Epidermal melanocyte (primary cell): ENCODE measurements at regions not wholly inside any gene's neighbourhood (a gene's known extent, or its start where the extent isn't known, plus 50 kb on each side); places are given as distances from the start of the nearest gene placed in this dataset.

ENCODE experiments used
- DNase-seq: peaks from one replicate; pipeline ENCODE4 v3.0.0; 2011; ENCODE audit warnings: low spot score; ENCODE audit not compliant: insufficient read length

DNA sequence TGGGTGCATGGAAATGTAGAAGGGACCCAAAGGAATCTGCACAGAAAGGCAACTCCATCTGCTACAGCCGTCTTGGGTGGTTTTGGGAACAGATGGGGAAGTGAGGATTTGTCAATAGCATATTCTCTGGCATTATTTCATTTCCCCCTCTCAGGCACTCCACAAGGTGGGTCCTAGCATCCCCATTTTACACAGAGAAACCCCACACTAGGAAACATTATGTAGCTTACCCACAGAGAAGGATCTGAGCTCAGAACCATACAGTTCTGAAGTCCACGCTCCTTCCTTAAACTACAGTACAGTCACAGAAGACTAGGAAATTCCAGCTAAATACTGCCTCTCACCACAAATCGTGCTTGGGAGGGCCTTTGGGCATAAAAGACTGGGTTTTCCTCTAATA, 61.2 kb upstream of the CTNNB1 start:
- DNase-seq = no peak

DNA sequence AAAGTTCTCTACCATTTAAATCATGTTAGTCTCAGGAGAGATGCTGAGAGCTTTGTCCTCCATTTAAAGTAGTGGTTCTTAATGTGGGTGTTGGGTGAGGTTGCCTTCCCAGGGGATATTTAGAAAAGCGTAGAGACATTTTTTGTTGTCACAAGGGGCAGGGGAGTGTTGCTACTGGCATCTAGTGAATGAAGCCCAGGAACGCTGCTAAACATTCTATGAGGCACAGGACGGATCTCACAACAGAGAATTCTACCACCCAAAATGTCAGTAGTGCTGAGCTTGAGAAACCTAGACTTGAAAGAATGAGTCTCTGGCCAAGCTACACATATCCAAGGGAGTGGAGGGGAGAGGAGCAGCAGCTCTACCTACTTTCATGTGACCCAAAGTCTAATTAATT, 60.7 kb upstream of the CTNNB1 start:
- no peak for DNase-seq

DNA sequence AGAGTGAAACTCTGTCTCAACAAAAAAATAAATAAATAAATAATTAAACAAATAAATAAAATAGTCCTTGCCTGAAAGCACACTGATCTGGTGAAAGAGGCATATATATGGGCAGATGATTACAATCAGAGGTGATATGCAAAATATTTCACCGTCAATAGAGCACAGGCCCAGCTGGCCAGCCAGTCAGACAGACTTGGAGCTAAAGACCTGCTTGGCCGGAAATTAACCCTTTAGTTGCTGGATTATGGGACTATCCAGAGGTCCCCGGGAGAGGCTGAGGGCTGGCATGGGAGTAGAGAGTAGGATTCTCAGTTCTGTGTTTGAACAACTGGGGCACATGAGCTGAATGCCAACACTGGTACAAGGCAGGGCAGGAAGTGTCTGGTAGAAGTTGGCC, 59.1 kb upstream of the CTNNB1 start:
- no peak for DNase-seq

DNA sequence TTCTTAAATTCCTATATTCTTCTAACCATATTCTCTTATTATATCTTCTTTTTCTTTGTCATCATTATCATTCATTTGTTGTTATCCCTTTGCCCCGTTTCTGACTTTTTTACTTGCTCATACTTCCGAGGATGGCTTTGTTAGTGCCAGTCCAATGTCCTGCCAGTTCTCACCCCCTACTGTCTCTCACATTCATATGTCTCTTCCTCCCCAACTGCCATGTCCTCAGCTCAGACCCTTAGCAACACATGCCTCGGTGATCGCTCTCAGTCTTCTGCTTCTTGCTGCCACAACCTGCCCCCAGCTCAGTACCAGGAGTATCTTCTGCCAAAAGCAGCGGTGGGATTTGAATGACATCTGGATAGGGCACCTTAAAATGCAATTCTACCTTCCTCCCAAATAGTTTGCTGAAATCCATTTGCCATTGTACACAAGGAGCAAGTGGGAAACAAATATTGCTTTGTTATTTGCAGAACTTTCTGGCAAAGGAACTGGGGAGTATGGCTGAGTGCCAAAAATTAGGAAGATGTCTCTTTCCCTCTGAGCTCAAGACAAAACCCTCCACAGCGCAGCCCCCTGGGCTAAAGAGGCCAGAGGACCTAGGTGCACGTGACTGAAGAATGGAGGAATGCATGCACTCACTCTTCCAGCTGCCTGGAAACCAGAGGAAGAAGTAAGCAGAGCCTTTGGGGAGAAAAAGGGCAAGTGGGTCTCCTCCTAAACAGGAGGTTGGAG, 57.7 kb upstream of the CTNNB1 start:
- no peak for DNase-seq

DNA sequence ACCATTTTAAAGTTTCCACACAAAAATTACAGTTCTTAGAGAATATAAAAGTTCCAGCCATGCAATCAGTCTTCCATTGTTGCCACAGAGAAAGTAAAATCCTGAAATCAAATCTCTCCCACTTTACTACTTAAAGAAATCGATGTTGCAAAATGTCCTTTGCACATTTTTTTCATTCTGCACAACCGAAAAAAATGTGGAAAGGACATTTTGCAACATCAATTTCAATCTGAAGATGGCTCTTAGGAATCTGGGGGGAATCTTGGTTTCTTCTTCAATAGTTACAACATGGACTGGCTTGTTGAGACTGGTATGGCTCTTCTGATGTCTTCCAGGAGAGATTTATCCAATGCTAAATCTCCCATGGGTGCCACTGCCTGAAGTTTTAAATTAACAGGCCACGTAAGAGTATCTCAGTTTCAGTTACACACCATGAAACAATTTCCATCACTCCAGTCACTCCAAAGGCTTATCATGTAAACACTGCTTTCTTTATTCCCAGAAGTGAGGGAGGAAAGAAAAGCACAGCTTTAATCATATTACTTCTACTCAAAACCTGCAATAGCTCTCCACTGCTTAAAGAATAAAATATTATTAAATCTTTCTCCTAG, 55.8 kb upstream of the CTNNB1 start:
- DNase-seq = no peak

DNA sequence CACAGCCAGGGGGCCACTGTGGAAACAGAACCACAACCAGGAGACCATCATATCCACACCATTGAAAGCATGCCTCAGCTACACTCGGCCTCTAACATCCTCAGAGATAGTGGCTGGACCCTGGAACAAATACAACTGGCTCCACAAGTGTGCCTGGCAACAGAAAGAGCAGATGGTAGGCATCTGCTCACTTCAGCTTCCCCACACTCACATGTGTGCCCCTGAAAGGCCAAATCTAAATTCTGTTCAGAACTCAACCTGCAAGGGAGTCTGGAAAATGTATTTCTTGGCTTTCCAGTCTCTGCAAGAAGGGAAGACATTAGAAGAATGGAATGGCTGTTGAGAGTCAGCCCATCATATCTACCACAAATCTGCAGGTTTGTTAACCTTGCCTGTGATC, 54.7 kb upstream of the CTNNB1 start:
- no peak for DNase-seq

DNA sequence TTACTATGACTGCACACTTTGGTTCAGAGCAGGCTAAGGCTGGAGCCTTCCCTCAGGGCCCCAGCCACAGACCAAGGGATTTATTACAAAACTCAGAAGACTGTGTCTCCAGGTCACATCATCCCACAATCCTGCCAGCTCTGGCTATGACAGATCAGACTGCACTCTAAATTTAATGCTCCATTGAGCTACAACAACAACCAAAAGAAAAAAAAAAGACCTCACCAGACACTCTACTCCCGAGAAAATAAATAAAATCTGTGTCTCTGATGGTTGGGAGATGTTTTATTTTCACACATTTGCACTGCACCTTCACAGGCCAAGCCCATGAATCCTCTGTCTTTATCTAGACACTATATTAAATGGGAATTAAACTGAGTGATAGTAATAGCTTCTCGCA, 50.8 kb upstream of the CTNNB1 start:
- DNase-seq = no peak

DNA sequence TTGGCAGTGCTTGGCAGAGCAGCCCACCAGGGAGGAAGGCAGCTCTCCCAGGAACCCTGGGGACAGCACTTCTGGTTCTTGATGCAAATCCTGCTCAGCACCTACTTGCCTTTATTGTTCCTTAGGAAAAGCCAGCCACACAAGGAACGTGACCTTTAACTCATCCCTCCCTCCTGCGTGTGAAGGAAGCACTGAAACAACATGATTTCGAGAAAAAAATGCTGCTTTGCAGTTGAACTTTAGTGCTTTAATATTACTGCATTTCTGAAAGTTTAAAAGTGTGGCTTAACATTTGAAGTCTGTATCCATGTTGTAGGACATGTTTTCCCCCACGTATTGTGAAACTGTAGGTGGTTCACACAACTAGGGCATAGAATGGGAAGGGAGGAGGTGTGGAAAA, 50.4 kb upstream of the CTNNB1 start:
- no peak for DNase-seq
